OCI-LY1 (cell line): ENCODE measurements at regions not wholly inside any gene's neighbourhood (a gene's known extent, or its start where the extent isn't known, plus 50 kb on each side); places are given as distances from the start of the nearest gene placed in this dataset.
"Not testable (repeated sequence)": the region's sequence is repeated elsewhere in the genome, so short reads cannot be mapped to it uniquely, and the experiment has no call there.

Experiments used
- H2AFZ ChIP-seq: fragments of 200-600 bp; sonication (generic), shearing (Covaris generic); 2 replicates; pipeline ENCODE4 v1.6.0; 2014; ENCODE audit warnings: antibody characterized with exemption, mild to moderate bottlenecking, low read length
- H3F3A ChIP-seq: fragments of 200-600 bp; sonication (generic), shearing (Covaris generic); 2 replicates; pipeline ENCODE4 v1.6.0; 2014; ENCODE audit warnings: mild to moderate bottlenecking, antibody characterized with exemption, low read length, moderate library complexity; ENCODE audit not compliant: insufficient read depth
- H3K27ac ChIP-seq: fragments of 200-600 bp; sonication (generic); 2 replicates; pipeline ENCODE4 v1.5.1; 2014; ENCODE audit warnings: low read length, mixed run types, mild to moderate bottlenecking, low read depth; ENCODE audit not compliant: poor library complexity, severe bottlenecking
- H3K27me3 ChIP-seq: fragments of 200-600 bp; sonication (generic); 2 replicates; pipeline ENCODE4 v1.6.0; 2014; ENCODE audit warnings: antibody characterized with exemption, mild to moderate bottlenecking, low read length, moderate library complexity; ENCODE audit not compliant: insufficient read depth
- H3K36me3 ChIP-seq: fragments of 200-600 bp; sonication (generic); 2 replicates; pipeline ENCODE4 v1.6.1; 2014; ENCODE audit warnings: mild to moderate bottlenecking, antibody characterized with exemption, low read length, moderate library complexity, mixed read lengths; ENCODE audit not compliant: insufficient read depth
- H3K4me1 ChIP-seq: fragments of 200-600 bp; sonication (generic); 2 replicates; pipeline ENCODE4 v1.5.1; 2014; ENCODE audit warnings: mild to moderate bottlenecking, low read length, moderate library complexity; ENCODE audit not compliant: insufficient read depth, severe bottlenecking
- H3K4me2 ChIP-seq: fragments of 200-600 bp; sonication (generic), shearing (Covaris generic); 2 replicates; pipeline ENCODE4 v1.6.1; 2014; ENCODE audit warnings: low read length
- H3K4me3 ChIP-seq: fragments of 200-600 bp; sonication (generic); 2 replicates; pipeline ENCODE4 v1.5.1; 2014; ENCODE audit warnings: low read length, low read depth, mild to moderate bottlenecking, mixed read lengths; ENCODE audit not compliant: poor library complexity, severe bottlenecking
- H3K79me2 ChIP-seq: fragments of 200-600 bp; shearing (Covaris generic); 2 replicates; pipeline ENCODE4 v1.6.1; 2016; ENCODE audit warnings: mixed run types, low read length, mixed read lengths; ENCODE audit not compliant: insufficient read depth
- H3K9ac ChIP-seq: fragments of 200-600 bp; sonication (generic), shearing (Covaris generic); 2 replicates; pipeline ENCODE4 v1.6.1; 2014; ENCODE audit warnings: mild to moderate bottlenecking, low read length, mixed read lengths
- H3K9me2 ChIP-seq: fragments of 200-600 bp; sonication (generic), shearing (Covaris generic); 2 replicates; pipeline ENCODE4 v1.6.1; 2014; ENCODE audit warnings: low read depth, mild to moderate bottlenecking, low read length, mixed read lengths
- H3K9me3 ChIP-seq: fragments of 200-600 bp; shearing (Covaris generic); 2 replicates; pipeline ENCODE4 v1.6.1; 2014; ENCODE audit warnings: low read length, mixed read lengths
- H4K20me1 ChIP-seq: fragments of 200-600 bp; sonication (generic), shearing (Covaris generic); 2 replicates; pipeline ENCODE4 v1.6.0; 2016; ENCODE audit warnings: mild to moderate bottlenecking, low read length; ENCODE audit not compliant: insufficient read depth
- EZH2 ChIP-seq: fragments of 200-600 bp; sonication (generic), shearing (Covaris generic); IDR thresholded peaks from 2 replicates; pipeline ENCODE4 v1.8.0; 2017; ENCODE audit warnings: borderline replicate concordance, mixed run types, mild to moderate bottlenecking, antibody characterized with exemption, low read length, moderate library complexity, mixed read lengths
- TF ChIP-seq, protein P1 (sequence below): fragments of 200-600 bp; sonication (generic), shearing (Covaris generic); IDR thresholded peaks from 2 replicates; pipeline ENCODE4 v1.5.1; 2017; ENCODE audit warnings: mild to moderate bottlenecking, antibody characterized with exemption, low read length, moderate library complexity, mixed read lengths

GRCh38 chr4:81307991-81308390 lies 93.0 kb upstream of the PRKG2 start:
- Histone ChIP-seq H3F3A (no peaks in the 10 kb centered on the region), H3K36me3 (no peaks in the 10 kb centered on the region), H3K4me1 (no peaks in the 10 kb centered on the region), H3K9me3 (no peaks in the 10 kb centered on the region), H3K9me2 (no peaks in the 10 kb centered on the region), H3K4me3 (no peak overlapping the region), H4K20me1 (no peaks in the 10 kb centered on the region), H3K27me3 (no peaks in the 10 kb centered on the region), H3K9ac (no peak overlapping the region), H3K27ac (no peak overlapping the region), H3K79me2 (no peaks in the 10 kb centered on the region), H2AFZ (no peak overlapping the region), H3K4me2 (no peak overlapping the region)
- TF ChIP-seq, protein P1, sequence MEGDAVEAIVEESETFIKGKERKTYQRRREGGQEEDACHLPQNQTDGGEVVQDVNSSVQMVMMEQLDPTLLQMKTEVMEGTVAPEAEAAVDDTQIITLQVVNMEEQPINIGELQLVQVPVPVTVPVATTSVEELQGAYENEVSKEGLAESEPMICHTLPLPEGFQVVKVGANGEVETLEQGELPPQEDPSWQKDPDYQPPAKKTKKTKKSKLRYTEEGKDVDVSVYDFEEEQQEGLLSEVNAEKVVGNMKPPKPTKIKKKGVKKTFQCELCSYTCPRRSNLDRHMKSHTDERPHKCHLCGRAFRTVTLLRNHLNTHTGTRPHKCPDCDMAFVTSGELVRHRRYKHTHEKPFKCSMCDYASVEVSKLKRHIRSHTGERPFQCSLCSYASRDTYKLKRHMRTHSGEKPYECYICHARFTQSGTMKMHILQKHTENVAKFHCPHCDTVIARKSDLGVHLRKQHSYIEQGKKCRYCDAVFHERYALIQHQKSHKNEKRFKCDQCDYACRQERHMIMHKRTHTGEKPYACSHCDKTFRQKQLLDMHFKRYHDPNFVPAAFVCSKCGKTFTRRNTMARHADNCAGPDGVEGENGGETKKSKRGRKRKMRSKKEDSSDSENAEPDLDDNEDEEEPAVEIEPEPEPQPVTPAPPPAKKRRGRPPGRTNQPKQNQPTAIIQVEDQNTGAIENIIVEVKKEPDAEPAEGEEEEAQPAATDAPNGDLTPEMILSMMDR: no peak
- TF ChIP-seq EZH2: no peak

- no peaks in the 10 kb centered on the region for H3K4me1 ChIP-seq
- no peaks in the 10 kb centered on the region for H3F3A ChIP-seq
- no peak overlapping the region for H2AFZ ChIP-seq
- no peak overlapping the region for H3K9ac ChIP-seq
- H3K79me2 ChIP-seq: no peaks in the 10 kb centered on the region
- H3K9me2 ChIP-seq: no peaks in the 10 kb centered on the region
- no peaks in the 10 kb centered on the region for H3K27me3 ChIP-seq
- no peaks in the 10 kb centered on the region for H3K36me3 ChIP-seq
- H3K4me2 ChIP-seq: no peak overlapping the region
- H4K20me1 ChIP-seq: no peaks in the 10 kb centered on the region
- no peak for TF ChIP-seq EZH2
- TF ChIP-seq, protein P1: no peak
- no peak overlapping the region for H3K27ac ChIP-seq
- H3K9me3 ChIP-seq: no peaks in the 10 kb centered on the region
- H3K4me3 ChIP-seq: no peak overlapping the region
Measured at GRCh38 chr4:81304871-81305270, 89.8 kb upstream of the PRKG2 start.

GRCh38 chr4:81300352-81300751 lies 85.3 kb upstream of the PRKG2 start:
- not testable (repeated sequence) for H3K79me2 ChIP-seq, H3K4me1 ChIP-seq, H3K4me3 ChIP-seq, H3K27me3 ChIP-seq, H3K9me2 ChIP-seq, H2AFZ ChIP-seq, H3K36me3 ChIP-seq, H3K9me3 ChIP-seq, H4K20me1 ChIP-seq, H3K9ac ChIP-seq, H3F3A ChIP-seq, H3K27ac ChIP-seq, H3K4me2 ChIP-seq

DNA sequence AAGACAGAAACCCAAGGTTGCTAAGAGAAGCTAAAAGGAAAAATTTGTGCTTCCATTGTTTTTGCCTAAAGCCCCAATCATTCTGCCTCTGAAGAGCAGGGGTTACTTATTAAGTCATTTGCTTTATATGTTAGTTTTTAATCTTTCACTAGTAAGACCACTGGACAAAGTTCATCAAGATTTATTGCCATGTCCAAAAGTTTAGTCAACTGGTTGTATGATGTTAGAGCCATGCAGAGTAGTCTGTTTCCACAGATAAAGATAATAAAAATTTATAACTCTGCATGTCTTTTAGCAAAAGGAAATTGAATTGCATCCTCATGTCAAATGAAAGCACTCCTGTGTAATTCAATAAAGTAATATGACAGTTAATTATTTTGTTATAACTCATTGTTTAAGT lies 75.8 kb upstream of the PRKG2 start:
- no peak overlapping the region for H2AFZ ChIP-seq
- no peak for TF ChIP-seq EZH2
- TF ChIP-seq, protein P1: no peak
- H3K4me1 ChIP-seq: no peaks in the 10 kb centered on the region
- H3K79me2 ChIP-seq: no peaks in the 10 kb centered on the region
- no peaks in the 10 kb centered on the region for H3K27me3 ChIP-seq
- no peaks in the 10 kb centered on the region for H3F3A ChIP-seq
- H4K20me1 ChIP-seq: no peaks in the 10 kb centered on the region
- no peaks in the 10 kb centered on the region for H3K36me3 ChIP-seq
- H3K27ac ChIP-seq: no peak overlapping the region
- no peaks in the 10 kb centered on the region for H3K9me3 ChIP-seq
- no peak overlapping the region for H3K4me2 ChIP-seq
- H3K4me3 ChIP-seq: no peak overlapping the region
- H3K9me2 ChIP-seq: no peaks in the 10 kb centered on the region
- no peak overlapping the region for H3K9ac ChIP-seq
